Immature natural killer cell (primary cell): ENCODE measurements at regions not wholly inside any gene's neighbourhood (a gene's known extent, or its start where the extent isn't known, plus 50 kb on each side); places are given as distances from the start of the nearest gene placed in this dataset.
A peak's percentile ranks its signal among the peaks of the same experiment; 100 is the strongest.

Experiments
- DNase-seq, 3 donors: peaks; one replicate each; pipeline ENCODE4 v3.0.0; 2022; ENCODE audit warnings: mixed read lengths in 1 of 3
- H3K27ac Mint-ChIP-seq, 6 donors: one replicate each; pipeline ENCODE4 v1.8.0; 2020; ENCODE audit warnings: mixed read lengths in 6 of 6, mild to moderate bottlenecking in 5 of 6, inconsistent platforms in 4 of 6, moderate library complexity in 3 of 6
- H3K27me3 Mint-ChIP-seq, 3 donors: one replicate each; pipeline ENCODE4 v1.8.0; 2020 to 2021; ENCODE audit warnings: low read depth in 3 of 3, mild to moderate bottlenecking in 3 of 3, mixed read lengths in 3 of 3, moderate library complexity in 3 of 3, inconsistent platforms in 1 of 3
- H3K36me3 Mint-ChIP-seq, 3 donors: one replicate each; pipeline ENCODE4 v1.8.0; 2020; ENCODE audit warnings: mixed read lengths in 3 of 3, inconsistent platforms in 2 of 3, mild to moderate bottlenecking in 2 of 3
- H3K4me1 Mint-ChIP-seq, 2 donors: one replicate each; pipeline ENCODE4 v1.8.0; 2020; ENCODE audit warnings: inconsistent platforms in 2 of 2, mild to moderate bottlenecking in 2 of 2, mixed read lengths in 2 of 2, moderate library complexity in 1 of 2
- H3K4me3 Mint-ChIP-seq, 5 donors: one replicate each; pipeline ENCODE4 v1.8.0; 2020; ENCODE audit warnings: mild to moderate bottlenecking in 5 of 5, mixed read lengths in 5 of 5, inconsistent platforms in 3 of 5, moderate library complexity in 3 of 5
- H3K9me3 Mint-ChIP-seq, 6 donors: one replicate each; pipeline ENCODE4 v1.8.0; 2020; ENCODE audit warnings: mild to moderate bottlenecking in 6 of 6, mixed read lengths in 6 of 6, inconsistent platforms in 4 of 6, moderate library complexity in 3 of 6

DNA sequence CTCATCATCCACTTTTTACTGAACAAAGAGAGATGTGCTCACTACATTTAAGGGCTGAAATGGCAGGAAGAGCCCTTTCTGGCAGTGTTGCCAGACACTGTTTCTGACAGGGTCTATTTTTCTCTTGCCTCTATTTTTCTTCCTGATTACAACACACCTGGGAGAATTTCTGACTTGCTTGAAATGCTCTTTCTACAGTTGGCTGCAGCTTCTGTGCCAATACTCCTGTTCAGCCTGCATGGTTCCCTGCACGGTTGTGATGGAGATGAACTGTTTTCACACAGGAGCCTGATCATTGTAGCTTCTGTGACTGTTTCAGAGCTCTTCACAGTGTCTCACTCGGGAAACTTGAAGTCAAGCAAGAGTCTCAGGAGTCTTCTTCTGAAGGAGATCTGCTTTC is 83.0 kb upstream of the DLG1 start:
- no peaks in the 10 kb centered on the region for H3K36me3 Mint-ChIP-seq
- no peak overlapping the region for H3K27ac Mint-ChIP-seq
- no peak overlapping the region for H3K4me3 Mint-ChIP-seq
- no peaks in the 10 kb centered on the region for H3K4me1 Mint-ChIP-seq
- peaks cover 0 to 7% (median 0%) of the 10 kb centered on the region in 3 donors for H3K27me3 Mint-ChIP-seq
- DNase-seq, result no peak
- H3K9me3 Mint-ChIP-seq, result peaks cover 0 to 2% (median 0%) of the 10 kb centered on the region in 6 donors

DNA sequence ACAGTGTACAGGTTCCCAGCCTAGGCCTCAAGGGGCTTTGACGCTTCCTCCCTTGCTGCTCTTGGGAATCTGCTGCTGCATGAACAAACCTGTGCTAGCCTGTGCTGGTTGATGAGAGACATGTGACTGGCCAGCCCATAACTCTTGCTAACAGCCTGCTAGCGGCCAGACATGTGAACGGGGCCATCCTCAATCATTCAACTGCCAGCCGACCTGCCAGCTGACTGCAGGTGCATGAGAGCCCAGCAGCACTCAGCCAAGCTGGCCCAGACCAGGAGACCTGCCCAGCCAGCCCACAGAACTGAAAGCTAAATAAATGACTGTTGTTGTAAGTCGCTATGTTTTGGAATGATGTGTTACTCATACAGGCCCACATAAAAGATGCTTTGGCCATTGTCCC is 82.4 kb upstream of the DLG1 start:
- DNase-seq, result no peak
- Mint-ChIP-seq H3K9me3 (peaks cover 0 to 2% (median 0%) of the 10 kb centered on the region in 6 donors), H3K27me3 (peaks cover 0 to 7% (median 0%) of the 10 kb centered on the region in 3 donors), H3K4me1 (no peaks in the 10 kb centered on the region), H3K36me3 (no peaks in the 10 kb centered on the region), H3K4me3 (no peak overlapping the region), H3K27ac (no peak overlapping the region)

DNA sequence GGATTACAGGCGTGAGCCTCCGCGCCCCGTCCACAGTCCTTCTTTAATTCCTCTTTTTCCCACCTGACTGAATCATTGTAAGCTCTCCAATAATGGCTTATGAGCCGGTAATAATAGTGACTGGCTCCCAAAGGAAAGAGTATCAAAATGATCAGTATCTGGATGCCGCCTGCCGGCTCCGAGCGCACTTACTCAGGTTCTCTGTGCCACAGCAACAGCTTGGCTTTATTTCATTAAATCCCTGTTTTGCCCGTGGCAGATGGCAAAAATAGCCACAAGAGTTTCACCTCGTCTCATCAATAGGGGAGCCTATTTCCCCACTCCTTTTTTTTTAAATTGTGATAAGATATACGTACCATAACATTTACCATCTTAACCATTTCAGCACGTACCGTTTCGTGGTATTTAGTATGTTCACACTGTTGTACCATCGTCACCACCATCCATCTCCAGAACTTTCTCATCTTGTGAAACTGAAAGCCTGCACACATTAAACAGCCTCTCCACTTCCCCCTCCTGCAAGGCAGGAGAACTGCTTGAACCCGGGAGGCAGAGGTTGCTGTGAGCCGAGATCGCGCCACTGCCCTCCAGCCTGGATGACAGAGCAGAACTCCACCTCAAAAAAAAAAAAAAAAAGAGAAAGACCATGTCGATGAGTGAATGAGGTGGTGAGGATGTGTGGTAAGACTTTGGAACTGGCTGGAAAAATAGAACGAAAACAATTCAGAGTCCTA is 80.7 kb upstream of the DLG1 start:
- Mint-ChIP-seq H3K4me3 (no peak overlapping the region), H3K4me1 (no peaks in the 10 kb centered on the region), H3K27ac (no peak overlapping the region), H3K27me3 (peaks cover 0 to 7% (median 5%) of the 10 kb centered on the region in 3 donors), H3K36me3 (no peaks in the 10 kb centered on the region), H3K9me3 (peaks cover 0 to 2% (median 0%) of the 10 kb centered on the region in 6 donors)
- DNase-seq, result no peak

DNA sequence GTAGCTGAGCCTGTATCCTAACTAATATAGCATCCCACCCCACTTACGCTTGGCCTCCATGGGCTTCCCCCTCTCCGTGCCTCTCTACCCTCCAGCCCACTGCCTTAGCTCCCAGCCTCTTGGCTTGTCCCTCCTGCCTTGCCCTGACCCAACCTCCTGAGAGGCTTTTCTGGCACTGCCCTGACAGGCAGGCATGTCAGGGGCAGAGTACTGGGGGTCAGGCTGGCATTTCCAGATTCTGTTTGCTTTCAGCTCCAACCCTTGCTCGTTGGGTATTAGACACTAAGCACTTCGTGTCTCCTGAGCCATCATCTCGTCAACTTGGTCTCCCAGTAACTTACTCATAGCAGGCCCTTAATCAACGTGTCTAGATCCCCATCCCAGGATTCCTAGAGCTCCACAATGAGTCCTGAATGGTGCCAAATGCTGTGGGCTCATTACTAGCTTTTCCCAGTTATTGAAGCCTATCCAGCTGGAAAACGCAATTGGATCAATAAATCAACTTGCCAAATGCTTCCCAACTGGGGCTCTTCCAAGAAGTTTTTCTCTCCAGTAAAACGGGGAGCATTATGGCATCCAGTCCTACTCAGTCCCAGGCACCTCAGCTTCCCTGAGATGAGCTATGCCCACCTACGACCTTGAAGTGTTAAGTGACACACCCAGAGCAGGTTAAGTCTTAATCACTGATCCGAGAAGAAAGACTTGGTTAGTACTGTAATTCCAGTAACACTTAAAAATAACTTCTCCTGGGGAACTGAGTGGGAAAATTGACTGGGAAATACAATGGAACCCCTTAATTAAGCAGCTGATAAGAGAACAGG is 78.5 kb upstream of the DLG1 start:
- H3K36me3 Mint-ChIP-seq, result no peaks in the 10 kb centered on the region
- peaks cover 0 to 2% (median 0%) of the 10 kb centered on the region in 6 donors for H3K9me3 Mint-ChIP-seq
- H3K27ac Mint-ChIP-seq, result no peak overlapping the region
- H3K4me1 Mint-ChIP-seq, result no peaks in the 10 kb centered on the region
- DNase-seq, result no peak
- H3K4me3 Mint-ChIP-seq, result no peak overlapping the region
- H3K27me3 Mint-ChIP-seq, result peaks cover 3 to 13% (median 4%) of the 10 kb centered on the region in 3 donors

DNA sequence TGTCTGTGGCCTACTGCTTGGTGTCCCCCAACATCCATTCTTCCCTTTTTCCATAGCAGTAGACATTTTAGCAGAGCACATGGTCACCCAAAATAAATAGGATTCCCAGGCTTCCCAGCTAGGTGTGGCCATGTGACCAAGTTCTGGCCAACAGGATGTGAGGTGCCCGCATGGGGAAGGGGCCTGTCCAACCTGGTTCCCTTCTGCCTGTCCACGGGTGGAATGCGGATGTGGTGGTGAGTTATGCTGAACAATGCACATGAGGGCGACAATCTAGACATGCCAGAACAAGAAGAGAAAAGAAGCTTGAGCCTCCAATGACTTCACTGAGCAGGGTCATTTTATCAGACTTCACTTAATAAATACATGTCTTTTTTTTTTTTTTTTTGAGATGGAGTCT is 77.6 kb upstream of the DLG1 start:
- Mint-ChIP-seq H3K36me3 (no peaks in the 10 kb centered on the region), H3K4me3 (no peak overlapping the region), H3K9me3 (peaks cover 0 to 2% (median 0%) of the 10 kb centered on the region in 6 donors), H3K27ac (no peak overlapping the region), H3K27me3 (peaks cover 3 to 13% (median 4%) of the 10 kb centered on the region in 3 donors), H3K4me1 (no peaks in the 10 kb centered on the region)
- DNase-seq, result no peak

DNA sequence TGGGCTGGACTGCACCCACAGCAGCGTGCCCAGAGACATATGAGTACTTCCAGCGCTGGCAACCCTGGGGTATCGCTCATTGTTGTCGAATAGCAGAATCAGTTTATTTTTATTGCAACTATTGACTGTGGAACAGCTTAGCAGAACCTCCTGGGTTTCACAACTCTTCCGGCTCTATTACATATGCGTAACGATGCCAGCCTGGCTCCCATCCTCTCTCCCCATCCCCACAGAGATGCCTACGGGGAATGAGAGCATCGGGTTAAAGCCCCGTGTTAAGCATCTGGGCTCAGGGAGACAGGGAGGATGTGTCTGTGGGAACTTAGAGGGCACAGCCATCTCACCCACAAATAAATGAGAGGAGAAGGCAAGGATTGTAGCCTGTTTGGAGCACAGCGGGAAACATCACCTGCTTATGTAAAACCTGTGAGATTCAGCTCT is 76.6 kb upstream of the DLG1 start:
- H3K27me3 Mint-ChIP-seq, result peaks cover 3 to 15% (median 4%) of the 10 kb centered on the region in 3 donors
- peak overlapping the region in 1 of 6 donors; percentile 23 for H3K27ac Mint-ChIP-seq
- H3K9me3 Mint-ChIP-seq, result no peaks in the 10 kb centered on the region
- H3K4me3 Mint-ChIP-seq, result no peak overlapping the region
- no peaks in the 10 kb centered on the region for H3K4me1 Mint-ChIP-seq
- no peak for DNase-seq
- no peaks in the 10 kb centered on the region for H3K36me3 Mint-ChIP-seq

DNA sequence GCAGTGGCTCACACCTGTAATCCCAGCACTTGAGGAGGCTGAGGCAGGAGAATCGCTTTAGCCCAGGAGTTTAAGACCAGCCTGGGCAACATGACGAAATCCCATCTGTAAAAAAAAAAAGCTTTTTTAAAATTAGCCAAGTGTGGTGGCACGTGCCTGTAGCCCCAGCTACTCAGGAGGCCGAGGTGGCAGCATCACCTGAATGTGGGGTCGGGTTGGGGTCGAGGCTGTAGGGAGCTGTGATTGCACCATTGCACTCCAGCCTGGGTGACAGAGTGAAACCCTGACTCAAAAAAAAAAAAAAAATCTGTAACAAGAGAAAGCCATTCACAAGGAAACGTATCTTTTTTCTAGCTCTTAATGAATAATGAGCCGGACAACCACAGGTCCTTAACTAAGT is 74.7 kb upstream of the DLG1 start:
- no peaks in the 10 kb centered on the region for H3K9me3 Mint-ChIP-seq
- H3K27me3 Mint-ChIP-seq, result peaks cover 3 to 15% (median 4%) of the 10 kb centered on the region in 3 donors
- no peaks in the 10 kb centered on the region for H3K36me3 Mint-ChIP-seq
- H3K27ac Mint-ChIP-seq, result no peak overlapping the region
- H3K4me1 Mint-ChIP-seq, result no peaks in the 10 kb centered on the region
- DNase-seq, result no peak
- H3K4me3 Mint-ChIP-seq, result no peak overlapping the region

DNA sequence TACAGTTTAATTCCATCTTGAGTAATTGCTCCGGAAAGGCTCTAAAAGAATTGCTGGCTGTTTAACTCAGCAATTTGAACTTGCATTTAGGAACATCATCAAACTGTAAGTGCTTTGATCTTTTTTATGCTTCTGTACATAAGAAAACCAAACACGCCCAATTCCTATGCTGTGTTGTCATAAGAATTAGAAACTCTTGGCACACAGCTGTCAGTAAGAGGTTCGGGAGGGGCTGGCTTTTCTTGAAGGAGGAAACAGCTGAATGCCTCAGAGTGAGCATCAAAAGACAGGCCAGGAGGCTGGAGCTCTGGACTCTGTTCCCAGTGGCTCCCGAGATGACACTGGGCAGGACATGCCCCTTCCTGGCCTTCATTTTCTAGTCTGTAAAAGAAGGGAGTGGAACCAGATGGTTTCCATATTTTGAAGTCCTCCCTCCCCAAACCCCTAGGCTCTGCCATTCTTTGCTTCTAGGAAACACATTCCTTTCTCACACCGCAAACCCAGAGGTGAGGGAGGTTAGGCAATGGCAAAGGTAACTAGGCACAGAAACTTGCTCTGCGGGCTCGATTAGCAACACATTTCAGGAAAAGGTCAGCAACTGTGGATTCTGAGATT is 73.7 kb upstream of the DLG1 start:
- no peak overlapping the region for H3K4me3 Mint-ChIP-seq
- H3K4me1 Mint-ChIP-seq, result no peaks in the 10 kb centered on the region
- no peaks in the 10 kb centered on the region for H3K36me3 Mint-ChIP-seq
- H3K9me3 Mint-ChIP-seq, result no peaks in the 10 kb centered on the region
- H3K27ac Mint-ChIP-seq, result no peak overlapping the region
- no peak for DNase-seq
- peaks cover 0 to 17% (median 4%) of the 10 kb centered on the region in 3 donors for H3K27me3 Mint-ChIP-seq

DNA sequence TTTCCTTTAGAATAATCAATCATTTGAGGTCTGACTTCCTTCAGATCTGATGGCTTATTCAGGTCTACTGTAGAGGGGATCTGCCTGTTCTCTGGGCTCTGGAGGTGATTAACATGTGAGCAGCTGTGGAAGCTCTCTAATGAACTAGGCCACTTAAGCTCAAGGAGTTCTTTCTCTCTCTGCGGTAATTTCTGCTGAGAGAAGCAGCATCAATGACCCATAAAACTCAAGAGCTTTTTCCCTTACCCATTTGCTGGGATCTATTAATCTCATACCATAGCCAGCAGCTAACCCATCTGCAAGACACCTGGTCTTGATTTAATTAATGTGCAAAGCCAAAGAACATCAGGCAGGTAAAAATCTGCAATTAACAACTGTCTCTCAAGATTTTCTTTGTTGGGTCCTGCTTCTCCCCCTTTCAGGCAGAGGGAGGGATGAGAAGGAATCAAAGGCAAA is 73.2 kb upstream of the DLG1 start:
- Mint-ChIP-seq H3K27ac (no peak overlapping the region), H3K36me3 (no peaks in the 10 kb centered on the region), H3K4me1 (no peaks in the 10 kb centered on the region), H3K27me3 (peaks cover 0 to 17% (median 4%) of the 10 kb centered on the region in 3 donors), H3K9me3 (no peaks in the 10 kb centered on the region), H3K4me3 (no peak overlapping the region)
- no peak for DNase-seq

DNA sequence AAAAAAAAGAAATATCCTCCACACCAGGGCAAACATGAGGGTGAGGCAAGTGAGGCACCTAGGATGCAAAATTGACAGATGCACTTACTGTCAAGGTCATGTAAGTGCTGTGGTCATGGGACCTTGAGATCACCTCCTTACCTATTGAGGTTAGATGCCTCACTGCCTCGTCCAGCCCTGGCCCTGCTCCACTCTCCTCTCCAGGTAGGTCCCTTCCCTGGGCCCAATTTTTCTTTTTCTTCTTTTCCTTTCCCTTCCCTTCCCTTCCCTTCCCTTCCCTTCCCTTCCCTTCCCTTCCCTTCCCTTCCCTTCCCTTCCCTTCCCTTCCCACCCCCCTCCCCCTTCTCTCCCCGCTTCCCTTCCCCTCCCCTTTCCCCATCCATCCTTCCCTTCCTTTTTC is 71.1 kb upstream of the DLG1 start:
- DNase-seq, result no peak
- H3K4me3 Mint-ChIP-seq, result no peak overlapping the region
- no peaks in the 10 kb centered on the region for H3K9me3 Mint-ChIP-seq
- peaks cover 0 to 17% (median 8%) of the 10 kb centered on the region in 3 donors for H3K27me3 Mint-ChIP-seq
- H3K27ac Mint-ChIP-seq, result no peak overlapping the region
- H3K4me1 Mint-ChIP-seq, result no peaks in the 10 kb centered on the region
- no peaks in the 10 kb centered on the region for H3K36me3 Mint-ChIP-seq

DNA sequence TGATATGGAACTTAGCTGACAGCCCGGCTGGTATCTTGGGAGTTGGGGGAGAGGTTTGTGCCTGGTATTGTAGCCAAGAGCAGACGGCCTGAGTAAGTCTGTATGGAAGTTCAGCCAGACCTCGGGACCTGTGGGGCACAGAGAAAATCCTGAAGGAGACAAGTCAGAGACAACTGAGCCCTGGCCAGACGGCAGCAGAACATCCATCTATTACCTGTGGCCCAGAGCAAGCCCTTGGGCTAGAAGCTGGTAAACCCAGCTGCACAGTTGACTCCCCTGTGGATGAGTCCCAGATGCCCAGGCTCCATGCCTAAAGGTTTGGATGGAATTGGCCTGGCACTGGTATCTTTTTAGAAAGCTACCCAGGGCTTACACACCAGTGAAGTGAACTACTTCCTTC is 70.4 kb upstream of the DLG1 start:
- Mint-ChIP-seq H3K9me3 (no peaks in the 10 kb centered on the region), H3K27me3 (peaks cover 1 to 15% (median 7%) of the 10 kb centered on the region in 3 donors), H3K4me3 (no peak overlapping the region), H3K36me3 (no peaks in the 10 kb centered on the region), H3K4me1 (no peaks in the 10 kb centered on the region), H3K27ac (no peak overlapping the region)
- no peak for DNase-seq

DNA sequence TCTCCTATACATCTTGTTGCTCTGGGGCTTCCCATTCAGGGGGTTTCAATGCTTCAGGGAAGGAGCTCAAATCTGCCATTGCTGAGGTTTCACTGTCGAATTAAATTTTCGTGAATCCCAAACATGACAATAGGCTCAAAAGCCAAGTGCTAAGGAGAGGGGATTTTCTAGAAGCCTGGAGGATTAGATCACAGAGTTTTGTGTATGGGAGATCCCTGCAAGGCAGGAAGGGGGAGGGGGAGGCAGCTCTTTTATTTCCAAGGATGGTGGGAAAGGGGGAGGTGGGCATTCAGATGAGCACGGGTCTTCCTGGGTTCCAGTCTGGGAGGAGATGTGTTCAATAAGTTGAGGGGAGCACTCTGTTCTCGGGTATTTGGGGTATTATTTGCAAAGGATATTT is 69.9 kb upstream of the DLG1 start:
- no peaks in the 10 kb centered on the region for H3K36me3 Mint-ChIP-seq
- no peak for DNase-seq
- no peaks in the 10 kb centered on the region for H3K9me3 Mint-ChIP-seq
- peaks cover 1 to 15% (median 7%) of the 10 kb centered on the region in 3 donors for H3K27me3 Mint-ChIP-seq
- H3K27ac Mint-ChIP-seq, result no peak overlapping the region
- no peak overlapping the region for H3K4me3 Mint-ChIP-seq
- no peaks in the 10 kb centered on the region for H3K4me1 Mint-ChIP-seq

DNA sequence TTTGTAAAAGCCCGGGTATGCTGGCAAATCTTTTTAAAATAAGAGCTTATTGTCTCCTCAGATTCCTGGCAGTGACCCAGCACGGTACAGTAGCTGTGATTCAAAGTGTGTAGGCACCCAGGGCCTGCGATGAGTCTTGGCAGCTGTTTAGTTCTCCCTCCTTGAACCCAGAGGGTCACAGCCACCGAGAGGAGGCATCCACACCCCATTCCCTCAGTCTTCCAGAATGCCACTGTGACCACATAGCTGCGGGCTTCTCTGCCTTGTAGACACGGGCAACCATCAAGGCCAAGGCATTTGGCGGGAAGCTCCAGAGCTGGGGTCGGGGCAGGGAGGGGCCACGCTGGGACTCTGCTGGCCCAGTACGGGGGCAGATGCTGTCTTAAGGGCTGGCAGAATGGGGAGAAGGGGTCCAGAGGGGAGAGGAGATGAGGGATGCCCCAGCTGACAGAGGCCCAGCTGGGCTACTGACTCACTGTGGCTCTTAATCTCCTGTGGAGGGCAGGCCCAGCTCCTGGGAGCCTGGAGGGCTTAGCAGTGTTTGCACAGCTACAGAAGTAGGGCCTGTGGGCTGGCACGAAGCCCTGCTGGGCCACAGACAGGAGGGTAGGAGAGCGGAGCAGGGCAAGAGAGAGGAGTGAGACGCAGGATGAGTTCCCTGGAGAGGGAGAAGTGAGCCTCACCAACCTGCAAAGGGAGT is 68.8 kb upstream of the DLG1 start:
- Mint-ChIP-seq H3K9me3 (no peaks in the 10 kb centered on the region), H3K4me1 (no peaks in the 10 kb centered on the region), H3K27me3 (peaks cover 1 to 8% (median 4%) of the 10 kb centered on the region in 3 donors), H3K27ac (no peak overlapping the region), H3K4me3 (no peak overlapping the region), H3K36me3 (no peaks in the 10 kb centered on the region)
- no peak for DNase-seq
